Suprapubic skin (tissue), 4 donors: ENCODE measurements at regions not wholly inside any gene's neighbourhood (a gene's known extent, or its start where the extent isn't known, plus 50 kb on each side); places are given as distances from the start of the nearest gene placed in this dataset.

Experiments
- CTCF ChIP-seq, 2 donors: fragments of 200-600 bp in 1 of 2; fragments of 450-650 bp in 1 of 2; sonication (generic) in 1 of 2; IDR thresholded peaks; one replicate each; pipeline ENCODE4 v1.5.1; 2016 to 2019; ENCODE audit warnings: antibody characterized with exemption in 2 of 2, mild to moderate bottlenecking in 1 of 2, moderate library complexity in 1 of 2
- EP300 ChIP-seq: sonication (generic); formaldehyde crosslinking; IDR thresholded peaks from one replicate; pipeline ENCODE4 v1.6.1; 2017; ENCODE audit warnings: antibody characterized with exemption
- POLR2A ChIP-seq, 2 donors: fragments of 450-650 bp; IDR thresholded peaks; one replicate each; pipeline ENCODE4 v1.6.1; 2017; ENCODE audit warnings: antibody characterized with exemption in 2 of 2, mild to moderate bottlenecking in 2 of 2, moderate library complexity in 2 of 2
- POLR2AphosphoS5 ChIP-seq, 3 donors: sonication (generic); formaldehyde crosslinking; IDR thresholded peaks; one replicate each; pipeline ENCODE4 v1.6.1; 2017; ENCODE audit warnings: antibody characterized with exemption in 3 of 3

DNA sequence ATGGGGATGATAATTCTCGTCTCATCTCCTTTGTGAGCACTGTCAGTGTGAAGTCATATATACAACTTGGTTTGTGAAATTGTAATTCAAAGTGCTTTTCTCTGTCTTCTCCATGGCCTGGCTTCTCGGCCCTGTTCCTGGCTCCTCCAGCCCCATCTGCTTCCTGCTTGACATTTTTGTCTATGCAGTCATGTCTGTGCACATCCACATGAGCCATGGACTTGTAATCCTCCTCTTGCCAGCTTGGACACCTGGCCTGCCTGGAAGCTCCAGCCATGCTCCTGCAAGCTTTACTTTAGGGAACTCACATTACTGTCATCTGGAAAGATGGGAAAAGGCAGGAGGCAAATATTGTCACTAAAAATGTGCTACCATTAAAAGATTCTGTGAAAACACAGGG, 576.0 kb upstream of the DPP6 start:
- TF ChIP-seq CTCF (IDR thresholded peaks at IDR 0.05) = no peak
- no peak for TF ChIP-seq POLR2A (IDR thresholded peaks at IDR 0.05)
- no peak for TF ChIP-seq POLR2AphosphoS5 (IDR thresholded peaks at IDR 0.05)
- no peak for TF ChIP-seq EP300
